ENCODE measurements at regions not wholly inside any gene's neighbourhood (a gene's known extent, or its start where the extent isn't known, plus 50 kb on each side); places are given as distances from the start of the nearest gene placed in this dataset.

DNA sequence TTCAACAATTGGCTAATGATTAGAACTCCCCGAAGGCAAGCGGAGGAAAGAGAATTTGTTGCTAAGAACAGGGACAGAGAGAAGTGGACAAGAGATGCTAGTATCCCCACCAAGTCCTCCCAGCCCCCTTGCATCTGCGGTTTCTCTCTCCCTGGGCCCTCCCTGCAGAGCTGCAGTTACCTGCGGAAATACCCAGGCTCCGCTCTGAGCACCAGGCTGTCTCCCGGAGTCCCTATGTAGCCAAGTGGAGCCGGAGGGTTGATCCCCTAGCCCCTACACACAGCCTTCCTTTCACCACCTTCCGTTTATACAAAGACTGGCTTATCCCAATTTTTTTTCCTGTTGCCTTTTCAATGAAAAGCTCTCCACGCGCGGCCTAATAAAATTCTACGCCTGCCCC, 834.4 kb downstream of the KCNJ2 start:
- no peak overlapping the region for H3K27ac ChIP-seq (ENCODE audit: low read depth, low read length)
- no peaks in the 10 kb centered on the region for H3K27me3 ChIP-seq (ENCODE audit: control insufficient read depth, insufficient read depth, low read length)
- H3K4me3 ChIP-seq (ENCODE audit: low read depth, low read length) = no peak overlapping the region
- no peaks in the 10 kb centered on the region for H3K9me3 ChIP-seq (ENCODE audit: control insufficient read depth, insufficient read depth, low read length)
- DNase-seq (ENCODE audit: low read depth, low spot score) = no peak
- ChIA-PET POLR2A (no interaction called here), CTCF (no interaction called here)
- TF ChIP-seq, protein P1, sequence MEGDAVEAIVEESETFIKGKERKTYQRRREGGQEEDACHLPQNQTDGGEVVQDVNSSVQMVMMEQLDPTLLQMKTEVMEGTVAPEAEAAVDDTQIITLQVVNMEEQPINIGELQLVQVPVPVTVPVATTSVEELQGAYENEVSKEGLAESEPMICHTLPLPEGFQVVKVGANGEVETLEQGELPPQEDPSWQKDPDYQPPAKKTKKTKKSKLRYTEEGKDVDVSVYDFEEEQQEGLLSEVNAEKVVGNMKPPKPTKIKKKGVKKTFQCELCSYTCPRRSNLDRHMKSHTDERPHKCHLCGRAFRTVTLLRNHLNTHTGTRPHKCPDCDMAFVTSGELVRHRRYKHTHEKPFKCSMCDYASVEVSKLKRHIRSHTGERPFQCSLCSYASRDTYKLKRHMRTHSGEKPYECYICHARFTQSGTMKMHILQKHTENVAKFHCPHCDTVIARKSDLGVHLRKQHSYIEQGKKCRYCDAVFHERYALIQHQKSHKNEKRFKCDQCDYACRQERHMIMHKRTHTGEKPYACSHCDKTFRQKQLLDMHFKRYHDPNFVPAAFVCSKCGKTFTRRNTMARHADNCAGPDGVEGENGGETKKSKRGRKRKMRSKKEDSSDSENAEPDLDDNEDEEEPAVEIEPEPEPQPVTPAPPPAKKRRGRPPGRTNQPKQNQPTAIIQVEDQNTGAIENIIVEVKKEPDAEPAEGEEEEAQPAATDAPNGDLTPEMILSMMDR (IDR thresholded peaks at IDR 0.05; ENCODE audit: low read depth, low read length) = no peak

DNA sequence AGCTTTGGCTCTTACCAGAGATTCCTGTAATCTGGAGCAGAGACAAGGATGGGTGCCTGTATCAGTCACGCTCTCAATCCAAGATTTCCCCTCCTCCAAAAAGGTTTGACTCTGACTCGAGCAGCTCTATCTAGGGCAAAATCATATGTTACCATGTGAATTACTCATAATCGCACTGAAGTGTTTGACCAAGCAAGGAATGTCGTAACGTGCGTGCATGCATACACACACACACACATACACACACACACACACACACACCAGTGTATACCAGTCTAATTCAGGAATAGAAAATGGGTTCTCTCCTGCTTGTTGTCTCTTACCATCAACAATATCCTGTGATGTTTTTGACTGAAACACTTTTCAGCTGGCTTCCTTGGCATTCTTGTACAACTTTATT, 835.1 kb downstream of the KCNJ2 start:
- TF ChIP-seq, protein P1 (IDR thresholded peaks at IDR 0.05; ENCODE audit: low read depth, low read length) = no peak
- Histone ChIP-seq H3K27me3 (ENCODE audit: control insufficient read depth, insufficient read depth, low read length) (no peaks in the 10 kb centered on the region), H3K4me3 (ENCODE audit: low read depth, low read length) (no peak overlapping the region), H3K9me3 (ENCODE audit: control insufficient read depth, insufficient read depth, low read length) (no peaks in the 10 kb centered on the region), H3K27ac (ENCODE audit: low read depth, low read length) (no peak overlapping the region)
- no peak for DNase-seq (ENCODE audit: low read depth, low spot score)
- POLR2A ChIA-PET = interaction anchor here (0.7 kb wide), 1 partner anchor 12 kb away, joined by 3 read pairs; no protein-coding TSS in a partner anchor
- CTCF ChIA-PET = no interaction called here

DNA sequence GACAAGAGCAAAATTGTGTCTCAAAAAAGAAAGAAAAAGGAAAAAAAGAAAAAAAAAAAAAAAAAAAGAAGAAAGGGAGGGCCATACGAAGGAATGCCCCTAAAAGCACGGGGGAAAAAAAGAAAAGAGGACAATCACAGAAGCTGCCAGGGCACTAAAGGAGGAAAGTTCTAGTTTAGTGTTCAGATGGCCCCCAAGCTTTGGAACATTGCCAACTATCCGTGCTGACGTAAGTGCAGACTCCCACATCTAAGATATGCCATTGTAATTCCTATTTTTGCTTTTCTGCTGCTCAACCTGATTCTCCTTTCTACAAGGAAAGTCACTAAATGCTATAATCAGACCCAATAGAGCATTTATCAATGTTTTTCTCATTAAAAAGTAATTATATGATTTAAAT, 842.1 kb downstream of the KCNJ2 start:
- POLR2A ChIA-PET = no interaction called here
- Histone ChIP-seq H3K4me3 (ENCODE audit: low read depth, low read length) (no peak overlapping the region), H3K9me3 (ENCODE audit: control insufficient read depth, insufficient read depth, low read length) (no peaks in the 10 kb centered on the region; the same call in 1 of the 2 replicates), H3K27me3 (ENCODE audit: control insufficient read depth, insufficient read depth, low read length) (no peaks in the 10 kb centered on the region), H3K27ac (ENCODE audit: low read depth, low read length) (no peak overlapping the region)
- DNase-seq (ENCODE audit: low read depth, low spot score) = no peak
- TF ChIP-seq, protein P1 (IDR thresholded peaks at IDR 0.05; ENCODE audit: low read depth, low read length) = no peak
- CTCF ChIA-PET = no interaction called here

DNA sequence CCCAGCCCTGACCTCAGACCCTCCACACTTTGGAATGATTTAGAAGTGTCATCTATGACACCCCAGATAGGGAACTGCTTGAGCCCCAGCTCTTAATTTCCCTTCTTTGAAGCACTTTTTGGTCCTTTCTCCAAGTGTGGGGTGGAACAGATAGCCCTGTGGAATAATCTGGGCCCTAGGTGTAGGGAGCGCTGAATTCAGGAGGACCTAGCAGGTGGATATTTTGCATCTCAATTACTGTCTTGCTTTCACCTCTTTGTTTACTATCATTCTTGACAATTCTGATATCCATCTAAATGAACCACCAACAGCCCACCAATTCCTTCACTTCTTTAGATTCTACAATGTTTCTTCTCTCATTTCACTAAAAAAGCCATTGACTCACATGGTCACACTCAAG, 850.4 kb downstream of the KCNJ2 start:
- Histone ChIP-seq H3K9me3 (ENCODE audit: control insufficient read depth, insufficient read depth, low read length) (no peaks in the 10 kb centered on the region), H3K4me3 (ENCODE audit: low read depth, low read length) (no peak overlapping the region), H3K27ac (ENCODE audit: low read depth, low read length) (no peak overlapping the region), H3K27me3 (ENCODE audit: control insufficient read depth, insufficient read depth, low read length) (no peaks in the 10 kb centered on the region)
- DNase-seq (ENCODE audit: low read depth, low spot score) = no peak
- POLR2A ChIA-PET = no interaction called here
- TF ChIP-seq, protein P1 (IDR thresholded peaks at IDR 0.05; ENCODE audit: low read depth, low read length) = no peak
- CTCF ChIA-PET = no interaction called here

DNA sequence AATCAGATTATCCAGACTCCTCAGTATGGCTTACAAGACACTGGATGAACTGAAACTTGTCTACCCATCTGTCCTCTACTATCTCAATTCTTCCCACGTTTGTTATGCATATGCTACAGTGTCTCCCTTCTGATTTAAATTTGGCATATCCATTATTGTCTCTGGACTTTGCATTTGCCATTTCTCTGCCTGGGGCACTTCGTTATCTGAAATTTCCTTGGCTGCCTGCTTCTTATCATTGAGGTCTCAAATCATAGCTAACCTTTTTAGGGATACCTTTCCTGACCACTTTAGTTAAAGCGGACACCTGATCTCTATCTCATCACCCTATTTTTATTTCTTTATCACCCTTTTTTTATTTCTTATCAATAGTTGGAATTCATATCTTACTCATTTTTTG, 853.4 kb downstream of the KCNJ2 start:
- ChIA-PET CTCF (no interaction called here), POLR2A (no interaction called here)
- TF ChIP-seq, protein P1 (IDR thresholded peaks at IDR 0.05; ENCODE audit: low read depth, low read length) = no peak
- Histone ChIP-seq H3K9me3 (ENCODE audit: control insufficient read depth, insufficient read depth, low read length) (no peaks in the 10 kb centered on the region), H3K27me3 (ENCODE audit: control insufficient read depth, insufficient read depth, low read length) (no peaks in the 10 kb centered on the region), H3K4me3 (ENCODE audit: low read depth, low read length) (no peak overlapping the region), H3K27ac (ENCODE audit: low read depth, low read length) (no peak overlapping the region)
- DNase-seq (ENCODE audit: low read depth, low spot score) = no peak

Measured in AG04450 (cell line).